ENCODE measurements at regions not wholly inside any gene's neighbourhood (a gene's known extent, or its start where the extent isn't known, plus 50 kb on each side); places are given as distances from the start of the nearest gene placed in this dataset.
A peak's percentile ranks its signal among the peaks of the same experiment; 100 is the strongest.

- no TSS peak for BruUV-seq (replicated peaks)
- DNase-seq (ENCODE audit: low read depth, low spot score) (no peak), ATAC-seq (peak; percentile 80), FAIRE-seq (peak; percentile 69)
- intact Hi-C loops (cut with micrococcal nuclease; ENCODE audit: unreplicated experiment), result no loop called here
- Histone ChIP-seq H3K27ac (ENCODE audit: control insufficient read depth, insufficient read depth) (no peak overlapping the region), H3K36me3 (ENCODE audit: control insufficient read depth in 2 of 2, insufficient read depth in 2 of 2, low read length in 1 of 2) (no peaks in the 10 kb centered on the region), H3K4me1 (ENCODE audit: control insufficient read depth, insufficient read depth, low read length) (no peaks in the 10 kb centered on the region), H3K27me3 (replicated peaks in 1 of 2; ENCODE audit: control insufficient read depth in 2 of 2, insufficient read depth in 2 of 2, low read length in 1 of 2) (no peaks in the 10 kb centered on the region), H3K4me2 (ENCODE audit: control insufficient read depth, insufficient read depth) (no peak overlapping the region), H3K4me3 (no peak overlapping the region), H3K79me2 (ENCODE audit: control insufficient read depth, insufficient read depth, low read length) (no peaks in the 10 kb centered on the region), H4K20me1 (ENCODE audit: control insufficient read depth, insufficient read depth) (no peaks in the 10 kb centered on the region), H3K9ac (ENCODE audit: control insufficient read depth, insufficient read depth, low read length) (no peak overlapping the region), H3K9me3 (replicated peaks; ENCODE audit: control insufficient read depth, insufficient read depth, low read length) (no peaks in the 10 kb centered on the region), H2AFZ (ENCODE audit: control insufficient read depth, low read depth, low read length) (no peak overlapping the region)
- TF ChIP-seq MTA2 (IDR thresholded peaks at IDR 0.05; ENCODE audit: low read depth), result peak; percentile 70; the same call in 1 of the 2 replicates
- TF ChIP-seq ATF7 (IDR thresholded peaks at IDR 0.05; ENCODE audit: low read depth), result no peak
- ChIA-PET CTCF (no interaction called here), SMC1A (ENCODE audit: uncharacterized antibody, unreplicated experiment) (no interaction called here), POLR2A (no interaction called here), RAD21 (ENCODE audit: unreplicated experiment) (no interaction called here)
- in situ Hi-C loops (cut with MboI), result no loop called here
- WGBS (ENCODE audit: insufficient coverage, insufficient replicate concordance, low lambda C conversion rate, missing lambda C conversion rate), result 23% methylated on average over 2 of the region's 2 CpGs
Observed at GRCh38 chr12:43198608-43199007, 353.4 kb downstream of the ADAMTS20 start.

GRCh38 chr12:43196268-43196907, 355.6 kb downstream of the ADAMTS20 start:
- no peak overlapping the region for H3K4me2 ChIP-seq (ENCODE audit: control insufficient read depth, insufficient read depth)
- RAD21 ChIA-PET (ENCODE audit: unreplicated experiment), result no interaction called here
- H3K9ac ChIP-seq (ENCODE audit: control insufficient read depth, insufficient read depth, low read length), result no peak overlapping the region
- ATAC-seq (no peak), FAIRE-seq (no peak), DNase-seq (ENCODE audit: low read depth, low spot score) (no peak)
- in situ Hi-C loops (cut with MboI), result no loop called here
- no peaks in the 10 kb centered on the region for H3K36me3 ChIP-seq (ENCODE audit: control insufficient read depth in 2 of 2, insufficient read depth in 2 of 2, low read length in 1 of 2)
- WGBS (ENCODE audit: insufficient coverage, insufficient replicate concordance, low lambda C conversion rate, missing lambda C conversion rate), result 0% methylated on average over 2 of the region's 2 CpGs
- H3K27ac ChIP-seq (ENCODE audit: control insufficient read depth, insufficient read depth), result no peak overlapping the region
- no peaks in the 10 kb centered on the region for H4K20me1 ChIP-seq (ENCODE audit: control insufficient read depth, insufficient read depth)
- H2AFZ ChIP-seq (ENCODE audit: control insufficient read depth, low read depth, low read length), result no peak overlapping the region
- no peaks in the 10 kb centered on the region for H3K4me1 ChIP-seq (ENCODE audit: control insufficient read depth, insufficient read depth, low read length)
- CTCF ChIA-PET, result no interaction called here
- H3K27me3 ChIP-seq (replicated peaks in 1 of 2; ENCODE audit: control insufficient read depth in 2 of 2, insufficient read depth in 2 of 2, low read length in 1 of 2), result no peaks in the 10 kb centered on the region
- no peak overlapping the region for H3K4me3 ChIP-seq
- SMC1A ChIA-PET (ENCODE audit: uncharacterized antibody, unreplicated experiment), result interaction anchor here (1.5 kb wide), 1 partner anchor 36 kb away, joined by 3 read pairs; no protein-coding TSS in a partner anchor
- H3K79me2 ChIP-seq (ENCODE audit: control insufficient read depth, insufficient read depth, low read length), result no peaks in the 10 kb centered on the region
- intact Hi-C loops (cut with micrococcal nuclease; ENCODE audit: unreplicated experiment), result no loop called here
- no peak for TF ChIP-seq BHLHE40 (IDR thresholded peaks at IDR 0.05; ENCODE audit: borderline replicate concordance in 1 of 2, low read depth in 2 of 2, low read length in 1 of 2)
- TF ChIP-seq MYC (IDR thresholded peaks at IDR 0.05; ENCODE audit: insufficient read depth, insufficient read length, insufficient replicate concordance, low read length, severe bottlenecking), result no peak
- no peak for TF ChIP-seq NRF1 (conservative IDR thresholded peaks at IDR 0.05; ENCODE audit: low read depth, low read length)
- no peak for TF ChIP-seq HSF1 (IDR thresholded peaks at IDR 0.05; ENCODE audit: low read depth, low read length)
- TF ChIP-seq TCF7 (IDR thresholded peaks at IDR 0.05; ENCODE audit: borderline replicate concordance), result no peak
- TF ChIP-seq RB1 (IDR thresholded peaks at IDR 0.05; ENCODE audit: borderline replicate concordance), result no peak
- TF ChIP-seq SMC3 (IDR thresholded peaks at IDR 0.05; ENCODE audit: borderline replicate concordance, low read length), result no peak
- no peak for TF ChIP-seq SIX5 (IDR thresholded peaks at IDR 0.05; ENCODE audit: low read depth, low read length, severe bottlenecking)
- TF ChIP-seq HDAC2 (IDR thresholded peaks at IDR 0.05), result no peak
- TF ChIP-seq HDGF (IDR thresholded peaks at IDR 0.05), result no peak
- TF ChIP-seq E2F4 (IDR thresholded peaks at IDR 0.05; ENCODE audit: low read depth, low read length), result no peak
- TF ChIP-seq KAT2A (conservative IDR thresholded peaks at IDR 0.05; ENCODE audit: control insufficient read depth, low read depth, low read length), result no peak
- no peak for TF ChIP-seq ASH2L (IDR thresholded peaks at IDR 0.05; ENCODE audit: borderline replicate concordance, low read depth)
- TF ChIP-seq CBFB (IDR thresholded peaks at IDR 0.05; ENCODE audit: low read depth), result no peak
- no TSS peak for BruUV-seq (replicated peaks)
- POLR2A ChIA-PET, result no interaction called here
- H3K9me3 ChIP-seq (replicated peaks; ENCODE audit: control insufficient read depth, insufficient read depth, low read length), result no peaks in the 10 kb centered on the region

Data from GM12878 (cell line).